ENCODE measurements at regions not wholly inside any gene's neighbourhood (a gene's known extent, or its start where the extent isn't known, plus 50 kb on each side); places are given as distances from the start of the nearest gene placed in this dataset.

- Histone ChIP-seq H3K36me3 (ENCODE audit: insufficient read depth, low read length) (no peaks in the 10 kb centered on the region), H3K4me2 (ENCODE audit: insufficient read depth, low read length) (no peak overlapping the region), H3K4me1 (ENCODE audit: insufficient read depth, low read length) (peaks cover 60% of the 10 kb centered on the region), H3K9me3 (ENCODE audit: insufficient read depth, low read length, severe bottlenecking) (no peaks in the 10 kb centered on the region), H4K20me1 (ENCODE audit: insufficient read depth, low read length) (no peaks in the 10 kb centered on the region), H3K9ac (ENCODE audit: low read depth, low read length) (no peak overlapping the region), H3K27me3 (ENCODE audit: insufficient read depth, low read length, poor library complexity) (no peaks in the 10 kb centered on the region), H3K4me3 (ENCODE audit: low read depth in 1 of 2, low read length in 2 of 2) (no peak overlapping the region), H3K27ac (ENCODE audit: low read length) (no peak overlapping the region), H2AFZ (ENCODE audit: low read depth, low read length) (no peak overlapping the region), H3K79me2 (ENCODE audit: insufficient read depth, low read length) (no peaks in the 10 kb centered on the region)
- TF ChIP-seq EZH2 (IDR thresholded peaks at IDR 0.05; ENCODE audit: borderline replicate concordance, low read depth, low read length, severe bottlenecking): no peak
- TF ChIP-seq, protein P1, sequence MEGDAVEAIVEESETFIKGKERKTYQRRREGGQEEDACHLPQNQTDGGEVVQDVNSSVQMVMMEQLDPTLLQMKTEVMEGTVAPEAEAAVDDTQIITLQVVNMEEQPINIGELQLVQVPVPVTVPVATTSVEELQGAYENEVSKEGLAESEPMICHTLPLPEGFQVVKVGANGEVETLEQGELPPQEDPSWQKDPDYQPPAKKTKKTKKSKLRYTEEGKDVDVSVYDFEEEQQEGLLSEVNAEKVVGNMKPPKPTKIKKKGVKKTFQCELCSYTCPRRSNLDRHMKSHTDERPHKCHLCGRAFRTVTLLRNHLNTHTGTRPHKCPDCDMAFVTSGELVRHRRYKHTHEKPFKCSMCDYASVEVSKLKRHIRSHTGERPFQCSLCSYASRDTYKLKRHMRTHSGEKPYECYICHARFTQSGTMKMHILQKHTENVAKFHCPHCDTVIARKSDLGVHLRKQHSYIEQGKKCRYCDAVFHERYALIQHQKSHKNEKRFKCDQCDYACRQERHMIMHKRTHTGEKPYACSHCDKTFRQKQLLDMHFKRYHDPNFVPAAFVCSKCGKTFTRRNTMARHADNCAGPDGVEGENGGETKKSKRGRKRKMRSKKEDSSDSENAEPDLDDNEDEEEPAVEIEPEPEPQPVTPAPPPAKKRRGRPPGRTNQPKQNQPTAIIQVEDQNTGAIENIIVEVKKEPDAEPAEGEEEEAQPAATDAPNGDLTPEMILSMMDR (IDR thresholded peaks at IDR 0.05; ENCODE audit: borderline replicate concordance, extremely low read depth, low read length, poor library complexity, severe bottlenecking): no peak
- no peak for DNase-seq
- no peak for ATAC-seq (ENCODE audit: insufficient read depth, low read depth)
Observed at GRCh38 chr18:28766721-28767120, 589.8 kb upstream of the CDH2 start.

DNA sequence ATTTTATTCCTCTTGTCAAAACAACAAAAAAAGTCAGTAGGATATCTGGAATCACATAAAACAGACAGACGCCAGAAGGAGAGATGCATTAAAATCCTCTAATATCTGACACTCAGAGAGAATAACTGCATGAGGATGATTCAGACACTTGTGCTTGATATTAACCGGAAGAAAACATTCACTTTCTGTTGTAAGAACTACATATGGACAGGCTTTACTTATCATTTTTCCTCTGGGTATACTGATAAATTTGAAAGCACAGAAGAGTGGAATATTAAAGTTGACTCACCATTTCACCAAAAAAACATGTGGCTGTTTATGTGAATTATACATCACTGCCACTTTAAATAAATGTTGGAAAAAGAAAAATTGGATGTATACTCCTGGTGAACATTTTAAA, 589.1 kb upstream of the CDH2 start:
- H2AFZ ChIP-seq (ENCODE audit: low read depth, low read length): no peak overlapping the region; the same call in 1 of the 2 replicates
- no peaks in the 10 kb centered on the region for H3K79me2 ChIP-seq (ENCODE audit: insufficient read depth, low read length)
- TF ChIP-seq EZH2 (IDR thresholded peaks at IDR 0.05; ENCODE audit: borderline replicate concordance, low read depth, low read length, severe bottlenecking): no peak
- TF ChIP-seq, protein P1 (IDR thresholded peaks at IDR 0.05; ENCODE audit: borderline replicate concordance, extremely low read depth, low read length, poor library complexity, severe bottlenecking): no peak
- ATAC-seq (ENCODE audit: insufficient read depth, low read depth) (no peak), DNase-seq (no peak)
- H4K20me1 ChIP-seq (ENCODE audit: insufficient read depth, low read length): no peaks in the 10 kb centered on the region
- no peaks in the 10 kb centered on the region for H3K9me3 ChIP-seq (ENCODE audit: insufficient read depth, low read length, severe bottlenecking)
- H3K9ac ChIP-seq (ENCODE audit: low read depth, low read length): no peak overlapping the region
- no peaks in the 10 kb centered on the region for H3K36me3 ChIP-seq (ENCODE audit: insufficient read depth, low read length)
- H3K27me3 ChIP-seq (ENCODE audit: insufficient read depth, low read length, poor library complexity): no peaks in the 10 kb centered on the region
- no peak overlapping the region for H3K27ac ChIP-seq (ENCODE audit: low read length)
- H3K4me1 ChIP-seq (ENCODE audit: insufficient read depth, low read length): peaks cover 60% of the 10 kb centered on the region
- H3K4me2 ChIP-seq (ENCODE audit: insufficient read depth, low read length): no peak overlapping the region
- no peak overlapping the region for H3K4me3 ChIP-seq (ENCODE audit: low read depth in 1 of 2, low read length in 2 of 2)

- DNase-seq (no peak), ATAC-seq (ENCODE audit: insufficient read depth, low read depth) (no peak)
- Histone ChIP-seq H4K20me1 (ENCODE audit: insufficient read depth, low read length) (no peaks in the 10 kb centered on the region), H3K4me2 (ENCODE audit: insufficient read depth, low read length) (no peak overlapping the region), H3K79me2 (ENCODE audit: insufficient read depth, low read length) (no peaks in the 10 kb centered on the region), H3K36me3 (ENCODE audit: insufficient read depth, low read length) (no peaks in the 10 kb centered on the region), H3K4me1 (ENCODE audit: insufficient read depth, low read length) (peaks cover 22% of the 10 kb centered on the region), H3K4me3 (ENCODE audit: low read depth in 1 of 2, low read length in 2 of 2) (no peak overlapping the region), H3K9me3 (ENCODE audit: insufficient read depth, low read length, severe bottlenecking) (no peaks in the 10 kb centered on the region), H3K27ac (ENCODE audit: low read length) (no peak overlapping the region), H3K9ac (ENCODE audit: low read depth, low read length) (no peak overlapping the region), H2AFZ (ENCODE audit: low read depth, low read length) (no peak overlapping the region), H3K27me3 (ENCODE audit: insufficient read depth, low read length, poor library complexity) (no peaks in the 10 kb centered on the region)
- TF ChIP-seq, protein P1 (IDR thresholded peaks at IDR 0.05; ENCODE audit: borderline replicate concordance, extremely low read depth, low read length, poor library complexity, severe bottlenecking): no peak
- TF ChIP-seq EZH2 (IDR thresholded peaks at IDR 0.05; ENCODE audit: borderline replicate concordance, low read depth, low read length, severe bottlenecking): no peak
Observed at GRCh38 chr18:28760299-28760698, 583.4 kb upstream of the CDH2 start.
